ENCODE measurements at regions not wholly inside any gene's neighbourhood (a gene's known extent, or its start where the extent isn't known, plus 50 kb on each side); places are given as distances from the start of the nearest gene placed in this dataset.

DNA sequence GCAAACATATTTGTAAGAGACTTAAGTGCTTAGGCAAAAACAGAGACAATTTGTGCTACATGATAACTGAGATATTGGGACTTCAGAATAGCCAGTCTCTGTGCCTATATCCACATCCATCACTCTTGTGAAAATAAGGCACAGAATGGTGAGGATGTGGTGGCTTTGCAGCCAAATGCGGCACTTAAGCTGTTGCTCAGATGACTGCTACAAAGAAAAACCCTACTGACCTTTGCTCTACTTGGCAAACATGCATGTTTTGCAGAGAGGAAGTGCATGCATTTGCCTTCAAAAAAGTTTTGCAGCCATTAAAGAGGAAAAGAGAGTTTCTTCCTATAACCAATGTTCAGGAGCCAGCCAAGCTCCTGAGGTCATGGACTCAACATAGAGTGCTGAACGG is 675.0 kb upstream of the KIRREL3 start:
- TF ChIP-seq, protein P1, sequence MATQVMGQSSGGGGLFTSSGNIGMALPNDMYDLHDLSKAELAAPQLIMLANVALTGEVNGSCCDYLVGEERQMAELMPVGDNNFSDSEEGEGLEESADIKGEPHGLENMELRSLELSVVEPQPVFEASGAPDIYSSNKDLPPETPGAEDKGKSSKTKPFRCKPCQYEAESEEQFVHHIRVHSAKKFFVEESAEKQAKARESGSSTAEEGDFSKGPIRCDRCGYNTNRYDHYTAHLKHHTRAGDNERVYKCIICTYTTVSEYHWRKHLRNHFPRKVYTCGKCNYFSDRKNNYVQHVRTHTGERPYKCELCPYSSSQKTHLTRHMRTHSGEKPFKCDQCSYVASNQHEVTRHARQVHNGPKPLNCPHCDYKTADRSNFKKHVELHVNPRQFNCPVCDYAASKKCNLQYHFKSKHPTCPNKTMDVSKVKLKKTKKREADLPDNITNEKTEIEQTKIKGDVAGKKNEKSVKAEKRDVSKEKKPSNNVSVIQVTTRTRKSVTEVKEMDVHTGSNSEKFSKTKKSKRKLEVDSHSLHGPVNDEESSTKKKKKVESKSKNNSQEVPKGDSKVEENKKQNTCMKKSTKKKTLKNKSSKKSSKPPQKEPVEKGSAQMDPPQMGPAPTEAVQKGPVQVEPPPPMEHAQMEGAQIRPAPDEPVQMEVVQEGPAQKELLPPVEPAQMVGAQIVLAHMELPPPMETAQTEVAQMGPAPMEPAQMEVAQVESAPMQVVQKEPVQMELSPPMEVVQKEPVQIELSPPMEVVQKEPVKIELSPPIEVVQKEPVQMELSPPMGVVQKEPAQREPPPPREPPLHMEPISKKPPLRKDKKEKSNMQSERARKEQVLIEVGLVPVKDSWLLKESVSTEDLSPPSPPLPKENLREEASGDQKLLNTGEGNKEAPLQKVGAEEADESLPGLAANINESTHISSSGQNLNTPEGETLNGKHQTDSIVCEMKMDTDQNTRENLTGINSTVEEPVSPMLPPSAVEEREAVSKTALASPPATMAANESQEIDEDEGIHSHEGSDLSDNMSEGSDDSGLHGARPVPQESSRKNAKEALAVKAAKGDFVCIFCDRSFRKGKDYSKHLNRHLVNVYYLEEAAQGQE (IDR thresholded peaks at IDR 0.05; ENCODE audit: low read depth, low read length) = no peak
- TF ChIP-seq SMC3 (IDR thresholded peaks at IDR 0.05; ENCODE audit: low read depth, low read length) = no peak
- TF ChIP-seq, protein P2, sequence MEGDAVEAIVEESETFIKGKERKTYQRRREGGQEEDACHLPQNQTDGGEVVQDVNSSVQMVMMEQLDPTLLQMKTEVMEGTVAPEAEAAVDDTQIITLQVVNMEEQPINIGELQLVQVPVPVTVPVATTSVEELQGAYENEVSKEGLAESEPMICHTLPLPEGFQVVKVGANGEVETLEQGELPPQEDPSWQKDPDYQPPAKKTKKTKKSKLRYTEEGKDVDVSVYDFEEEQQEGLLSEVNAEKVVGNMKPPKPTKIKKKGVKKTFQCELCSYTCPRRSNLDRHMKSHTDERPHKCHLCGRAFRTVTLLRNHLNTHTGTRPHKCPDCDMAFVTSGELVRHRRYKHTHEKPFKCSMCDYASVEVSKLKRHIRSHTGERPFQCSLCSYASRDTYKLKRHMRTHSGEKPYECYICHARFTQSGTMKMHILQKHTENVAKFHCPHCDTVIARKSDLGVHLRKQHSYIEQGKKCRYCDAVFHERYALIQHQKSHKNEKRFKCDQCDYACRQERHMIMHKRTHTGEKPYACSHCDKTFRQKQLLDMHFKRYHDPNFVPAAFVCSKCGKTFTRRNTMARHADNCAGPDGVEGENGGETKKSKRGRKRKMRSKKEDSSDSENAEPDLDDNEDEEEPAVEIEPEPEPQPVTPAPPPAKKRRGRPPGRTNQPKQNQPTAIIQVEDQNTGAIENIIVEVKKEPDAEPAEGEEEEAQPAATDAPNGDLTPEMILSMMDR (IDR thresholded peaks at IDR 0.05) = no peak
- TF ChIP-seq YY1 (IDR thresholded peaks at IDR 0.05; ENCODE audit: low read depth) = no peak
- no peak for TF ChIP-seq RAD21 (IDR thresholded peaks at IDR 0.05; ENCODE audit: low read length)
- no peak for TF ChIP-seq RFX5 (IDR thresholded peaks at IDR 0.05; ENCODE audit: low read length)
- TF ChIP-seq, protein P3, sequence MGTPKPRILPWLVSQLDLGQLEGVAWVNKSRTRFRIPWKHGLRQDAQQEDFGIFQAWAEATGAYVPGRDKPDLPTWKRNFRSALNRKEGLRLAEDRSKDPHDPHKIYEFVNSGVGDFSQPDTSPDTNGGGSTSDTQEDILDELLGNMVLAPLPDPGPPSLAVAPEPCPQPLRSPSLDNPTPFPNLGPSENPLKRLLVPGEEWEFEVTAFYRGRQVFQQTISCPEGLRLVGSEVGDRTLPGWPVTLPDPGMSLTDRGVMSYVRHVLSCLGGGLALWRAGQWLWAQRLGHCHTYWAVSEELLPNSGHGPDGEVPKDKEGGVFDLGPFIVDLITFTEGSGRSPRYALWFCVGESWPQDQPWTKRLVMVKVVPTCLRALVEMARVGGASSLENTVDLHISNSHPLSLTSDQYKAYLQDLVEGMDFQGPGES (IDR thresholded peaks at IDR 0.05; ENCODE audit: low read depth, low read length) = no peak
- no peak for TF ChIP-seq GATA2 (CRISPR knock-in tag; IDR thresholded peaks at IDR 0.05)
- TF ChIP-seq POLR2AphosphoS5 (IDR thresholded peaks at IDR 0.05; ENCODE audit: low read depth, low read length) = no peak
- TF ChIP-seq EZH2phosphoT487 (IDR thresholded peaks at IDR 0.05; ENCODE audit: borderline replicate concordance, low read depth) = no peak

All from SK-N-SH (cell line).